ENCODE measurements at regions not wholly inside any gene's neighbourhood (a gene's known extent, or its start where the extent isn't known, plus 50 kb on each side); places are given as distances from the start of the nearest gene placed in this dataset.

DNA sequence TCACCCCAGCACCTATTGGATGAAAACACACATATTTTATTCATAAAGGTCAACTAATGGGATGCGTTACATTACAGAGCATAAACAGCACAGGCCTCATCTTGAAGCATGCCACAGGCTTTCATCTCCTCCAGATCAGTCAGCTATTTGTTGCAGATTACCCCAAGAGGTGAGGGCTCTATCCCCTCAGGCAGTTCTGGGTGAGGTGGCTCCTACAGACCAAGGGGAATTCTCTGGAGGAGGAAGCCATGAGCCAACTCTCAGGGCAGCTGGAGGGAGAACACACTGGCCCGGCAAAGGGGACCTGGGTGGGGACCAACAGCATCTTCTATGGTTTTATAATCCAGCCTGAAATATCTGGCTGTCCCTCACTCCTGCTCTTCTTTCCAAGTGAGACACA is 126.4 kb upstream of the BTBD3 start:
- ChIA-PET POLR2A (ENCODE audit: unreplicated experiment) (no interaction called here), CTCF (no interaction called here)
- Histone ChIP-seq H3K9me1 (ENCODE audit: insufficient read depth, low read length) (no peaks in the 10 kb centered on the region), H4K8ac (ENCODE audit: low read depth in 2 of 2, low read length in 2 of 2) (no peak overlapping the region), H2BK5ac (ENCODE audit: low read depth, low read length, poor library complexity, severe bottlenecking) (no peak overlapping the region), H4K20me1 (ENCODE audit: insufficient read depth, low read length) (no peaks in the 10 kb centered on the region), H3K14ac (replicated peaks; ENCODE audit: low read depth, low read length) (no peak overlapping the region), H4K91ac (ENCODE audit: insufficient read depth, low read depth, low read length) (no peak overlapping the region), H3K56ac (ENCODE audit: extremely low read depth, insufficient read depth, low read length) (no peak overlapping the region), H3K23ac (ENCODE audit: low read depth, low read length) (no peak overlapping the region), H3K4me2 (ENCODE audit: low read depth, low read length) (no peak overlapping the region), H2BK15ac (ENCODE audit: low read depth, low read length) (no peak overlapping the region), H3K18ac (ENCODE audit: low read depth, low read length) (no peak overlapping the region), H2AK5ac (ENCODE audit: low read depth, low read length) (no peak overlapping the region), H2BK120ac (ENCODE audit: low read depth, low read length) (no peak overlapping the region), H3K27ac (ENCODE audit: insufficient read depth, low read length) (no peak overlapping the region), H3K4me3 (ENCODE audit: insufficient read depth, low read depth, low read length) (no peak overlapping the region), H3K9me3 (ENCODE audit: control insufficient read depth, insufficient read depth, low read length) (no peaks in the 10 kb centered on the region), H3K9ac (ENCODE audit: low read depth, low read length) (no peak overlapping the region), H2AFZ (replicated peaks; ENCODE audit: low read length, poor library complexity) (no peak overlapping the region), H2AK9ac (replicated peaks; ENCODE audit: low read depth, low read length, poor library complexity) (no peak overlapping the region), H3K4me1 (ENCODE audit: control insufficient read depth, insufficient read depth, low read length) (no peaks in the 10 kb centered on the region), H2BK20ac (ENCODE audit: low read depth, low read length) (no peak overlapping the region), H3K27me3 (ENCODE audit: control insufficient read depth, insufficient read depth, low read length) (no peaks in the 10 kb centered on the region), H3K4ac (ENCODE audit: low read depth, low read length) (no peak overlapping the region), H3K36me3 (ENCODE audit: control insufficient read depth, insufficient read depth, low read length) (no peaks in the 10 kb centered on the region), H4K5ac (ENCODE audit: low read depth, low read length) (no peak overlapping the region), H3K79me1 (ENCODE audit: low read depth in 1 of 2, low read length in 2 of 2) (no peaks in the 10 kb centered on the region)
- TF ChIP-seq CEBPB (IDR thresholded peaks at IDR 0.05; ENCODE audit: low read depth, low read length), result no peak
- TF ChIP-seq CHD1 (IDR thresholded peaks at IDR 0.05; ENCODE audit: low read depth, low read length), result no peak
- no peak for TF ChIP-seq RFX5 (IDR thresholded peaks at IDR 0.05; ENCODE audit: low read depth, low read length)
- TF ChIP-seq, protein P1, sequence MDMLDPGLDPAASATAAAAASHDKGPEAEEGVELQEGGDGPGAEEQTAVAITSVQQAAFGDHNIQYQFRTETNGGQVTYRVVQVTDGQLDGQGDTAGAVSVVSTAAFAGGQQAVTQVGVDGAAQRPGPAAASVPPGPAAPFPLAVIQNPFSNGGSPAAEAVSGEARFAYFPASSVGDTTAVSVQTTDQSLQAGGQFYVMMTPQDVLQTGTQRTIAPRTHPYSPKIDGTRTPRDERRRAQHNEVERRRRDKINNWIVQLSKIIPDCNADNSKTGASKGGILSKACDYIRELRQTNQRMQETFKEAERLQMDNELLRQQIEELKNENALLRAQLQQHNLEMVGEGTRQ (IDR thresholded peaks at IDR 0.05; ENCODE audit: low read depth, low read length), result no peak
- TF ChIP-seq BHLHE40 (IDR thresholded peaks at IDR 0.05; ENCODE audit: low read depth, low read length), result no peak
- TF ChIP-seq, protein P2, sequence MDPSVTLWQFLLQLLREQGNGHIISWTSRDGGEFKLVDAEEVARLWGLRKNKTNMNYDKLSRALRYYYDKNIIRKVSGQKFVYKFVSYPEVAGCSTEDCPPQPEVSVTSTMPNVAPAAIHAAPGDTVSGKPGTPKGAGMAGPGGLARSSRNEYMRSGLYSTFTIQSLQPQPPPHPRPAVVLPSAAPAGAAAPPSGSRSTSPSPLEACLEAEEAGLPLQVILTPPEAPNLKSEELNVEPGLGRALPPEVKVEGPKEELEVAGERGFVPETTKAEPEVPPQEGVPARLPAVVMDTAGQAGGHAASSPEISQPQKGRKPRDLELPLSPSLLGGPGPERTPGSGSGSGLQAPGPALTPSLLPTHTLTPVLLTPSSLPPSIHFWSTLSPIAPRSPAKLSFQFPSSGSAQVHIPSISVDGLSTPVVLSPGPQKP (IDR thresholded peaks at IDR 0.05; ENCODE audit: borderline replicate concordance, low read depth, low read length), result no peak
- TF ChIP-seq, protein P3, sequence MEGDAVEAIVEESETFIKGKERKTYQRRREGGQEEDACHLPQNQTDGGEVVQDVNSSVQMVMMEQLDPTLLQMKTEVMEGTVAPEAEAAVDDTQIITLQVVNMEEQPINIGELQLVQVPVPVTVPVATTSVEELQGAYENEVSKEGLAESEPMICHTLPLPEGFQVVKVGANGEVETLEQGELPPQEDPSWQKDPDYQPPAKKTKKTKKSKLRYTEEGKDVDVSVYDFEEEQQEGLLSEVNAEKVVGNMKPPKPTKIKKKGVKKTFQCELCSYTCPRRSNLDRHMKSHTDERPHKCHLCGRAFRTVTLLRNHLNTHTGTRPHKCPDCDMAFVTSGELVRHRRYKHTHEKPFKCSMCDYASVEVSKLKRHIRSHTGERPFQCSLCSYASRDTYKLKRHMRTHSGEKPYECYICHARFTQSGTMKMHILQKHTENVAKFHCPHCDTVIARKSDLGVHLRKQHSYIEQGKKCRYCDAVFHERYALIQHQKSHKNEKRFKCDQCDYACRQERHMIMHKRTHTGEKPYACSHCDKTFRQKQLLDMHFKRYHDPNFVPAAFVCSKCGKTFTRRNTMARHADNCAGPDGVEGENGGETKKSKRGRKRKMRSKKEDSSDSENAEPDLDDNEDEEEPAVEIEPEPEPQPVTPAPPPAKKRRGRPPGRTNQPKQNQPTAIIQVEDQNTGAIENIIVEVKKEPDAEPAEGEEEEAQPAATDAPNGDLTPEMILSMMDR (conservative IDR thresholded peaks at IDR 0.05; ENCODE audit: low read depth, low read length), result no peak
- TF ChIP-seq POLR2A (IDR thresholded peaks at IDR 0.05; ENCODE audit: low read depth, low read length), result no peak
- in situ Hi-C loops (cut with MboI; ENCODE audit: low sequenced_read_pairs) (no loop called here), intact Hi-C loops (cut with micrococcal nuclease) (no loop called here), dilution Hi-C loops (cut with HindIII; ENCODE audit: low sequenced_read_pairs, unreplicated experiment) (no loop called here)
- no peak for DNase-seq
- ATAC-seq (ENCODE audit: low read depth), result no peak
- BruUV-seq (replicated peaks), result no TSS peak
- no CpG with 5 or more reads among the region's 2 CpGs for WGBS, 2 experiments (ENCODE audit: extremely low coverage in 2 of 2, insufficient read length in 1 of 2)
